Activated T-helper 17 cell treated with anti-CD3 and anti-CD28 coated beads, Interleukin-2, amount 50 U/mL, for 72 hours (primary cell): ENCODE measurements at regions not wholly inside any gene's neighbourhood (a gene's known extent, or its start where the extent isn't known, plus 50 kb on each side); places are given as distances from the start of the nearest gene placed in this dataset.

Experiments
- ATAC-seq: fragments of 150-1000 bp; cut with Tn5 transposase; replicated peaks from 2 replicates; pipeline ENCODE4 v1.10.0; 2021; ENCODE audit warnings: mild to moderate bottlenecking, moderate library complexity
- H3K27ac Mint-ChIP-seq: one replicate; pipeline ENCODE4 v1.8.0; 2022; ENCODE audit warnings: mixed read lengths
- H3K27me3 Mint-ChIP-seq: one replicate; pipeline ENCODE4 v1.8.0; 2022; ENCODE audit warnings: mixed read lengths
- H3K36me3 Mint-ChIP-seq: one replicate; pipeline ENCODE4 v1.8.0; 2022; ENCODE audit warnings: low read depth, mild to moderate bottlenecking, mixed read lengths
- H3K4me1 Mint-ChIP-seq: one replicate; pipeline ENCODE4 v1.8.0; 2022; ENCODE audit warnings: mixed read lengths
- H3K4me3 Mint-ChIP-seq: one replicate; pipeline ENCODE4 v1.8.0; 2022; ENCODE audit warnings: mild to moderate bottlenecking, mixed read lengths
- H3K9me3 Mint-ChIP-seq: one replicate; pipeline ENCODE4 v1.8.0; 2022; ENCODE audit warnings: mixed read lengths

- ATAC-seq, result no peak
- peaks cover 5% of the 10 kb centered on the region for H3K27me3 Mint-ChIP-seq
- no peaks in the 10 kb centered on the region for H3K4me1 Mint-ChIP-seq
- H3K27ac Mint-ChIP-seq, result no peak overlapping the region
- H3K36me3 Mint-ChIP-seq, result no peaks in the 10 kb centered on the region
- no peak overlapping the region for H3K4me3 Mint-ChIP-seq
- H3K9me3 Mint-ChIP-seq, result no peaks in the 10 kb centered on the region
Observed at GRCh38 chr4:163077680-163078079, 89.0 kb downstream of the NAF1 start.

- ATAC-seq, result no peak
- Mint-ChIP-seq H3K27me3 (no peaks in the 10 kb centered on the region), H3K4me3 (no peak overlapping the region), H3K4me1 (no peaks in the 10 kb centered on the region), H3K36me3 (no peaks in the 10 kb centered on the region), H3K9me3 (no peaks in the 10 kb centered on the region), H3K27ac (no peak overlapping the region)
Observed at GRCh38 chr4:163072222-163072621, 94.5 kb downstream of the NAF1 start.

- Mint-ChIP-seq H3K4me1 (no peaks in the 10 kb centered on the region), H3K27me3 (no peaks in the 10 kb centered on the region), H3K9me3 (no peaks in the 10 kb centered on the region), H3K27ac (no peak overlapping the region), H3K36me3 (no peaks in the 10 kb centered on the region), H3K4me3 (no peak overlapping the region)
- ATAC-seq, result no peak
Observed at GRCh38 chr4:163071308-163071707, 95.4 kb downstream of the NAF1 start.

GRCh38 chr4:163070023-163070422 is 96.7 kb downstream of the NAF1 start:
- H3K27ac Mint-ChIP-seq, result no peak overlapping the region
- no peaks in the 10 kb centered on the region for H3K9me3 Mint-ChIP-seq
- peaks cover 3% of the 10 kb centered on the region for H3K27me3 Mint-ChIP-seq
- H3K4me3 Mint-ChIP-seq, result no peak overlapping the region
- no peaks in the 10 kb centered on the region for H3K4me1 Mint-ChIP-seq
- ATAC-seq, result no peak
- H3K36me3 Mint-ChIP-seq, result no peaks in the 10 kb centered on the region

GRCh38 chr4:163063891-163064290 is 102.8 kb downstream of the NAF1 start:
- no peaks in the 10 kb centered on the region for H3K9me3 Mint-ChIP-seq
- H3K27ac Mint-ChIP-seq, result no peak overlapping the region
- no peak overlapping the region for H3K4me3 Mint-ChIP-seq
- ATAC-seq, result no peak
- no peaks in the 10 kb centered on the region for H3K4me1 Mint-ChIP-seq
- no peaks in the 10 kb centered on the region for H3K36me3 Mint-ChIP-seq
- peaks cover 4% of the 10 kb centered on the region for H3K27me3 Mint-ChIP-seq

GRCh38 chr4:163048447-163048846 is 118.2 kb downstream of the NAF1 start:
- ATAC-seq, result no peak
- H3K4me3 Mint-ChIP-seq, result no peak overlapping the region
- no peak overlapping the region for H3K27ac Mint-ChIP-seq
- peaks cover 16% of the 10 kb centered on the region for H3K27me3 Mint-ChIP-seq
- H3K36me3 Mint-ChIP-seq, result no peaks in the 10 kb centered on the region
- H3K9me3 Mint-ChIP-seq, result no peaks in the 10 kb centered on the region
- H3K4me1 Mint-ChIP-seq, result no peaks in the 10 kb centered on the region

- H3K27me3 Mint-ChIP-seq, result peaks cover 13% of the 10 kb centered on the region
- no peaks in the 10 kb centered on the region for H3K36me3 Mint-ChIP-seq
- no peak overlapping the region for H3K4me3 Mint-ChIP-seq
- H3K9me3 Mint-ChIP-seq, result no peaks in the 10 kb centered on the region
- no peaks in the 10 kb centered on the region for H3K4me1 Mint-ChIP-seq
- H3K27ac Mint-ChIP-seq, result no peak overlapping the region
- no peak for ATAC-seq
Observed at GRCh38 chr4:163042306-163042705, 124.4 kb downstream of the NAF1 start.

- H3K27ac Mint-ChIP-seq, result no peak overlapping the region
- no peaks in the 10 kb centered on the region for H3K36me3 Mint-ChIP-seq
- H3K27me3 Mint-ChIP-seq, result peaks cover 9% of the 10 kb centered on the region
- H3K9me3 Mint-ChIP-seq, result peaks cover 1% of the 10 kb centered on the region
- no peak overlapping the region for H3K4me3 Mint-ChIP-seq
- ATAC-seq, result no peak
- no peaks in the 10 kb centered on the region for H3K4me1 Mint-ChIP-seq
Observed at GRCh38 chr4:163017135-163017534, 149.6 kb downstream of the NAF1 start.

GRCh38 chr4:163012816-163013215 is 153.9 kb downstream of the NAF1 start:
- no peak overlapping the region for H3K27ac Mint-ChIP-seq
- H3K27me3 Mint-ChIP-seq, result peaks cover 9% of the 10 kb centered on the region
- H3K4me1 Mint-ChIP-seq, result no peaks in the 10 kb centered on the region
- peaks cover 7% of the 10 kb centered on the region for H3K9me3 Mint-ChIP-seq
- H3K4me3 Mint-ChIP-seq, result no peak overlapping the region
- no peak for ATAC-seq
- no peaks in the 10 kb centered on the region for H3K36me3 Mint-ChIP-seq

GRCh38 chr4:163003979-163004378 is 162.7 kb downstream of the NAF1 start:
- ATAC-seq, result no peak
- no peaks in the 10 kb centered on the region for H3K4me1 Mint-ChIP-seq
- peaks cover 4% of the 10 kb centered on the region for H3K27me3 Mint-ChIP-seq
- H3K9me3 Mint-ChIP-seq, result peaks cover 14% of the 10 kb centered on the region
- H3K4me3 Mint-ChIP-seq, result no peak overlapping the region
- no peak overlapping the region for H3K27ac Mint-ChIP-seq
- no peaks in the 10 kb centered on the region for H3K36me3 Mint-ChIP-seq

- H3K36me3 Mint-ChIP-seq, result no peaks in the 10 kb centered on the region
- H3K4me1 Mint-ChIP-seq, result no peaks in the 10 kb centered on the region
- no peaks in the 10 kb centered on the region for H3K9me3 Mint-ChIP-seq
- H3K27ac Mint-ChIP-seq, result no peak overlapping the region
- no peak for ATAC-seq
- H3K4me3 Mint-ChIP-seq, result no peak overlapping the region
- H3K27me3 Mint-ChIP-seq, result peaks cover 11% of the 10 kb centered on the region
Observed at GRCh38 chr4:162988530-162988929, 178.2 kb downstream of the NAF1 start.

- Mint-ChIP-seq H3K9me3 (peaks cover 4% of the 10 kb centered on the region), H3K36me3 (no peaks in the 10 kb centered on the region), H3K4me3 (no peak overlapping the region), H3K27me3 (peaks cover 11% of the 10 kb centered on the region), H3K27ac (no peak overlapping the region), H3K4me1 (no peaks in the 10 kb centered on the region)
- no peak for ATAC-seq
Observed at GRCh38 chr4:162985131-162985530, 181.6 kb downstream of the NAF1 start.

GRCh38 chr4:162984621-162985020 is 182.1 kb downstream of the NAF1 start:
- Mint-ChIP-seq H3K27ac (no peak overlapping the region), H3K27me3 (peaks cover 9% of the 10 kb centered on the region), H3K4me3 (no peak overlapping the region), H3K4me1 (no peaks in the 10 kb centered on the region), H3K9me3 (peaks cover 4% of the 10 kb centered on the region), H3K36me3 (no peaks in the 10 kb centered on the region)
- no peak for ATAC-seq

- peaks cover 9% of the 10 kb centered on the region for H3K27me3 Mint-ChIP-seq
- no peaks in the 10 kb centered on the region for H3K36me3 Mint-ChIP-seq
- ATAC-seq, result no peak
- H3K4me1 Mint-ChIP-seq, result no peaks in the 10 kb centered on the region
- no peak overlapping the region for H3K4me3 Mint-ChIP-seq
- no peak overlapping the region for H3K27ac Mint-ChIP-seq
- peaks cover 4% of the 10 kb centered on the region for H3K9me3 Mint-ChIP-seq
Observed at GRCh38 chr4:162981823-162982222, 184.9 kb downstream of the NAF1 start.

GRCh38 chr4:162978398-162978797 is 188.3 kb downstream of the NAF1 start:
- H3K36me3 Mint-ChIP-seq, result no peaks in the 10 kb centered on the region
- no peaks in the 10 kb centered on the region for H3K4me1 Mint-ChIP-seq
- ATAC-seq, result no peak
- H3K27me3 Mint-ChIP-seq, result no peaks in the 10 kb centered on the region
- peaks cover 4% of the 10 kb centered on the region for H3K9me3 Mint-ChIP-seq
- H3K27ac Mint-ChIP-seq, result no peak overlapping the region
- no peak overlapping the region for H3K4me3 Mint-ChIP-seq

GRCh38 chr4:162977788-162978187 is 188.9 kb downstream of the NAF1 start:
- Mint-ChIP-seq H3K4me1 (no peaks in the 10 kb centered on the region), H3K4me3 (no peak overlapping the region), H3K36me3 (no peaks in the 10 kb centered on the region), H3K9me3 (peaks cover 4% of the 10 kb centered on the region), H3K27me3 (no peaks in the 10 kb centered on the region), H3K27ac (no peak overlapping the region)
- ATAC-seq, result no peak
